HFF-Myc (cell line): ENCODE measurements at regions not wholly inside any gene's neighbourhood (a gene's known extent, or its start where the extent isn't known, plus 50 kb on each side); places are given as distances from the start of the nearest gene placed in this dataset.
"Not testable (repeated sequence)": the region's sequence is repeated elsewhere in the genome, so short reads cannot be mapped to it uniquely, and the experiment has no call there.

Experiments
- DNase-seq: peaks from one replicate; pipeline ENCODE4 v3.0.0-alpha.2; 2011; ENCODE audit warnings: low read depth; ENCODE audit errors: extremely low read depth
- H3K4me3 ChIP-seq: replicated peaks from 2 replicates; pipeline ENCODE4 v1.5.1; 2011; ENCODE audit warnings: low read depth, mild to moderate bottlenecking, control low read depth, low read length
- TF ChIP-seq, protein P1 (sequence below): IDR thresholded peaks from 2 replicates; pipeline ENCODE4 v1.5.1; 2012; ENCODE audit warnings: mild to moderate bottlenecking, low read depth, low read length, control low read depth; ENCODE audit errors: missing control alignments

DNA sequence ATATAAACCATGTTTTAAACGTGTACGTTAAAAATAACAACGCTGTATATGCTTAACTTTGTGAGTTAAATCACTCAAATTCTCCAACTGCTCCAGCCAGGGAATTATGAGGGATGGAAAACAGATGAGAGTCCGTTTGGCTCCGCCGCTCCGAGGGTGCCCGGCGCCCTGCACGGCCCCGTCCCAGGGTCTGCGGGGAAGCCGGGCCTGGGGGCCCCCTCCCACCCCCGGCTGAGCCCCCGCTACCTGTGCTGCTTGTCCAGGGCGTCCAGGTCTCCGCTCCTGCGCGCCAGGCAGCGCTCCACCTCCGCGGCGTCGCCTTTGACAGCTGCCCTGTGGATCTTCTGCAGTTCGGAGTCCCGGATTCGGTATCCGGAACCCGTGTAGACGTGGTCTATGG lies 415.5 kb downstream of the FOXD4L4 start:
- not testable (repeated sequence) for H3K4me3 ChIP-seq, DNase-seq

DNA sequence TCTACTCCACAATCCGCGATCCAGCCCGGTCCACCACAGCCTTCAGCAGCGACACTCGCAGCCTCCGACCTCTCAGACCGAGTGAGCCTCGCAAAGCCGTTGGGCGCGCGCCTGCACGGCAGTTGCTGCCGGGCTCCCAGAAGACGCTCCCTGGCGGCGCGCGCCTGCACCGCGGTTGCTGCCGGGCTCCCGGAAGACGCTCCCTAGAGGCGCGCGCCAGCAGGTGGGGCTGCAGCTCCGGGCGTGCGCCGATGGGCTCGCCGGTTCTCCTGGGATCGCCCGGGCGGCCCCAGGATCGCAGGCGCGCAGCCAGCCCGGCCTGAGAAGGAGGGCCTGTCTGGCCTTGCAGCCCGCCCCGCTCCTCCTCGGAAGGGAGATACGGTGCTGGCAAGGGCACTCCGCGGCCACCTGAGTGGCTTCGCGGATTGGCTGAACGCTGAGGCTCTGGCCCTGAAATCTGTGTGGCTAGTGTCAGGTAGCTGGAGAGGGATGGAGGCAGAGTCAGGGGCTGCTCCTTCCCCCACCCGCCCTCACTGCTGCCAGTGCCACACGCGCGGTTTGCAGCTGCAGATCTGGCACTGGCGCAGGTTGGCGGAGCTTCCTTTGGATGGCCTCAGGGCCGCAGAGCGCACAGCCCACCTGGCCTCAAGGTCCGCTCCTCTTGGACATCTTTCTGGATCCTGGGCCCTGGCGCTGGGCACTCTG lies 416.2 kb downstream of the FOXD4L4 start:
- H3K4me3 ChIP-seq, DNase-seq: not testable (repeated sequence)
- TF ChIP-seq, protein P1, sequence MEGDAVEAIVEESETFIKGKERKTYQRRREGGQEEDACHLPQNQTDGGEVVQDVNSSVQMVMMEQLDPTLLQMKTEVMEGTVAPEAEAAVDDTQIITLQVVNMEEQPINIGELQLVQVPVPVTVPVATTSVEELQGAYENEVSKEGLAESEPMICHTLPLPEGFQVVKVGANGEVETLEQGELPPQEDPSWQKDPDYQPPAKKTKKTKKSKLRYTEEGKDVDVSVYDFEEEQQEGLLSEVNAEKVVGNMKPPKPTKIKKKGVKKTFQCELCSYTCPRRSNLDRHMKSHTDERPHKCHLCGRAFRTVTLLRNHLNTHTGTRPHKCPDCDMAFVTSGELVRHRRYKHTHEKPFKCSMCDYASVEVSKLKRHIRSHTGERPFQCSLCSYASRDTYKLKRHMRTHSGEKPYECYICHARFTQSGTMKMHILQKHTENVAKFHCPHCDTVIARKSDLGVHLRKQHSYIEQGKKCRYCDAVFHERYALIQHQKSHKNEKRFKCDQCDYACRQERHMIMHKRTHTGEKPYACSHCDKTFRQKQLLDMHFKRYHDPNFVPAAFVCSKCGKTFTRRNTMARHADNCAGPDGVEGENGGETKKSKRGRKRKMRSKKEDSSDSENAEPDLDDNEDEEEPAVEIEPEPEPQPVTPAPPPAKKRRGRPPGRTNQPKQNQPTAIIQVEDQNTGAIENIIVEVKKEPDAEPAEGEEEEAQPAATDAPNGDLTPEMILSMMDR, result peak; percentile 15

DNA sequence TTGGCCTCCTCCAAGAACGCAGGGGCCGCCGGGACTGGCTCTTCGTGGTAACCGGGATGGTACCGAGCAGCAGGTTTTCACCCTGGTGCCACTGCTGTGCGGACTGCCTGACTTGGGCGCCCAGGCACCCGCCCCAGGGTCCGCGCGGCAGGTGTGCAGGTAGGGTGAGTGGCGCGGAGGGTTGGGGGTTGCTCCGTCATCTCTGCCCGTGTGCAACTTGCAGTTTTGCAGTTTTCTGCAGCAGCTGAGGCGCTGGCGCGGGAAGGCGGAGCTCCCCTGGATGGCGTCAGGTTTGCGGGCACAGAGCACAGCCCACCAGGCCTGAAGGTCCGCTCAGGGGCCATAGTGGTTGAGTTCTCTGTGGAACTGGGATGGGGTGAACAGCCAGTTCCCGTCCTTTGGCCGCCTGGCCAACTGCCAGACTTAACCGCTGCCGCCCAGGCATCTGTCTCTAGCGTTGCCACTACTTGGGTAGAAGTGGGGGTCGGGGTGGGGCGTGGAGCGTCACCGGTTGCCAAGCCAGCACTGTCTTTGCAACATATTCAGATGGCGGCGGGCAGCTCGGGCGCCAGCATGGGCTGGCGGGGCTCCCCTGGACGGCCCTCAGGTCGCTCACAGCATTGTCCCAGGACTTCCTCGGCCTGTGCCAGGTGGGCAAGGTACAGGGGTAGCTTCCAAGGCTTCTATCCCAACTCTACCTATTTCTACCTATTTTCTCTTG lies 417.2 kb downstream of the FOXD4L4 start:
- H3K4me3 ChIP-seq, result not testable (repeated sequence)

DNA sequence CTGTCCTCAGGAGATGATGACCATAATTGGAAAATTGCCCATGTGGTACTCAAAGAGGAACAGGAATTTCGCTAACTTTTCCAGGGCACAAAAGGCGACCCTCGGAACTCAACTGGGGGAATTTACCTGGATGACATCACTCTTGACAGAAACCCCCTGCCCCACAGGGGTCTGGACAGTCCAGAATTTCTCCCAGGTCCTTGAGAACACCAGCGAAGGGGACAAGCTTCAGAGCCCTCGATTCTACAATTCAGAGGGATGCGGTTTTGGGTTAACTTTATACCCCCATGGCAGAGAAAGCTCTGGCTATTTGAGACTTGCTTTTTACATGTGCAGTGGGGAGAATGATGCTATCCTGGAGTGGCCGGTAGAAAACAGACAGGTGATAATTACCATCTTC lies 445.4 kb downstream of the FOXD4L4 start:
- DNase-seq, H3K4me3 ChIP-seq: not testable (repeated sequence)

More for the DNA sequence above, 417.2 kb downstream of the FOXD4L4 start:
- not testable (repeated sequence) for DNase-seq

DNA sequence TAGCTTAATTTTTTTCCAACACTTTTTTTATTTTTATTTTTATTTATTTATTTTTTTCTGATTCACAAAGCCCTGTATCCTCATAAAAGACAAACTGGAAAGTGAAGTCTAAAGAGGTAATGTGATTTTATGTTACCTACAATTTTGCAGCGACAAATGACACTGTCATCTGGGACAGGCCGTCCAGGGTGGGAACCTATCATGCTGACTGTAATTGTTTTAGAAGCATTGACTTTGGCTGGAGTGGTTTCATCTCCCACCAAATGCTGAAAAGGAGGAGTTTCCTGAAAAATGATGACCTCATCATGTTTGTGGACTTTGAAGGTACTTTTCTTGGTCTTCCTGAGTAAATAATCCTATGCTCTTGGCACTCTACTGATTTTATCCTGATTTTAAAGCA lies 446.7 kb downstream of the FOXD4L4 start:
- not testable (repeated sequence) for DNase-seq, H3K4me3 ChIP-seq

DNA sequence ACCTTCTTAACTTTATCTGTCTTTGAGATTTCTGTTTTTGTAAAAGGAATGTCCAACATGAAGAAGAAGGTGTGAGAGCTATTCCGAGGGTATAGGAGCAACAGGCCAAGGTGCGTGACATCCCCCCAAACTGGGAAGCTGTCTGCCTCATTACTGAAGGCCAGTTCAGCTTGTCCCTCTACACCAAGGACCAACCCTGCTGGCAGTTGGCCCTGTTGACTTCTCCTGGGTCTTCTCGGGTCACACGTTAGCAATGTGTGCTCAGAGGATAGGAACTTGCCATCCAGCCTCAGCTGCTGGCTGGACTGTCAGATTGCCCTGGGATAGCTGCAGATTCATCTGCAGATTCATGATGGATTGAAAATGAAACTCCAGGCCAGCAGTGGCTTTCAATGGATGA lies 460.3 kb downstream of the FOXD4L4 start:
- not testable (repeated sequence) for H3K4me3 ChIP-seq, DNase-seq

DNA sequence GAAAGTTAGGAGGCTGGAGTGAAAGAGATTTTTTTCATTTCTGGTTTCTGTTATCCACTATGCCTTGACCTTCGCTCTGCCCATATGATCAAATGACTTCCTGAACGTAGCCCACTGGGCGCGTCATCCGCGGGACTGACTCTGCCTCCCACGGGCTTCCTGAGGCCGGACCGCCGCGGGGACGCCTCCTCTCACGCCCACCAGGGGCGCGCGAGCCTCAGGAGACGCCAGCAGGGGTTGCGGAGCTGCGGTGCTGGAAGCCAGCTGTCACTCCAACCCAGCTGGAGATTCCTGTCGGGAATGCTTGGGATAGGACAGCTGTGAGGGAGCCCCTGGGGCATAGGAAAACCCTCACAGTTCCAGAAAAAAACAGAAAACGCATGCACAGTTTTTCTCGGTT lies 461.5 kb downstream of the FOXD4L4 start:
- H3K4me3 ChIP-seq, DNase-seq: not testable (repeated sequence)

DNA sequence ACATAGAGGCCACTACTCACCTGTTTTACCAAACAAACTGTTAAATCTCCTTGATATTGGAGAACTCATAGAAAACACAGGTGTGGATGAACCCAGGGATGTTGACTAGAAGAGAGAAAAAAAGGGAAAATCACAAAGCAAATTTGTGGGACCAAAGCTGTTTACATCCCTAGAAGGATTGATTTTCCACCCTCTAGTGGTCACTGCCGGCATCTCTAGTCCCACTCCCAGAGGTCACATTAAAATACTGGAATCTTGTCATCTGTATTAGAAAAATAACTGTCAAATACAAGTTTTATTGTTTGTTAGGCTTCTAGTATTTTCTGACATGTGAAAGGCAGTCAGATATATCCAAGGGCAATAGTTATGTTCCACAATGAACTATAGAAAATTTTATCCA lies 469.7 kb downstream of the FOXD4L4 start:
- H3K4me3 ChIP-seq, DNase-seq: not testable (repeated sequence)

DNA sequence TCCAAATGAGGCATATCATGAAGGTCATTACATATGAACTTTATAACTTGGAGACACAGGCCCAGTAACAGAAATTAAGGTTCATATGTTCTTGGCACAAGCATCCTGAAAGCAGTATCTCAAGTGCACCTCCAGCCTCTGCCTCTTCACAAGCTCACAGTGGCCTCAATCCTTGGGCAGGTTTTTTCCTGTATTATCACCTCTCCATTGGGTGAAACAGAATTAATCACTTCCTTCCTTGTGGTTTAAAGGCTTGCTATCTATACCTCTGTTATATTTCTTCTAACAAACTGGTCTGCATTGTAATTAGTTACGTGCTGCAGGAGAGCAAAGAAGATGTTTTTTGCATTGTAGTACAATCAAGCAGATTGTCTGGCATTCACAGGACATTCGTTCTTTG lies 471.0 kb downstream of the FOXD4L4 start:
- DNase-seq, H3K4me3 ChIP-seq: not testable (repeated sequence)

DNA sequence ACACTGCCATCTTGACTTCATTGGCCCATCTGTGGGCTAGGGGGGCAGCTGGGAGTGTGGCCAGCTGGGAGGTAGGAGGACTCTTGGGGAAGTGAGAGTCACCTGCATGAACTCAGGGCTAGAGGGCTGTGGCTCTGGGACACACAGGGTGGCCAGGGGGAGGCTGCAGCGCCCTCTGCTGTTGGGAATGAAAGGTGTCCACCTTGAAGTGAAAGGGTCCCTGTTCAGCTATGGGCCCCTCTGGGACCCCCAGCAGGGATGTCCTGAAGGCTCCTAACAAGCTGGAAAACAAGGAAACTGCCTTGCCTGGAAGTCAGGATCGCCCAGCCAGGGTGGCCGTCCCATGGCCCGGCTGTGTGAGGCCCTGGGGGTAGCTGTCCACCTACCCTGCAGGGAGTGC lies 507.8 kb downstream of the FOXD4L4 start:
- not testable (repeated sequence) for H3K4me3 ChIP-seq, DNase-seq

DNA sequence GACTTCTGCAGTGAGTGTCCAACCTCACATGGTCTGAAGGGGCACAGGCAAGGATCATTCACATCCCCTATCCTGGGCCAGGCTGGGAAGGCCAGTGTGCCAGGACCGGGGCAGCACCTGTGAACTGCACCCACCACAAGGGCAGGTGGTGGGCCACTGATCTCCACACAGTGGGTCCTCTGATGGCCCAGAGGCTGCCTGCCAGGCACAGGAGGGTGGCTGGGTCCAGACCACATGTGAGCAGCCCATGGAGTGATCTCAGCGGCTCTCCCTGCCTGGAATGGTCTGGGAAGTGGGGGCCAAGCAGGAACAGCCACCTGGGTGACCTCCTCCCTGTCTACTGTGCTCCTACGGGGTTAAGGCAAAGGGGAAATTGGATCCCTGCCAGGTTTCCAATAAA lies 508.5 kb downstream of the FOXD4L4 start:
- DNase-seq, H3K4me3 ChIP-seq: not testable (repeated sequence)

DNA sequence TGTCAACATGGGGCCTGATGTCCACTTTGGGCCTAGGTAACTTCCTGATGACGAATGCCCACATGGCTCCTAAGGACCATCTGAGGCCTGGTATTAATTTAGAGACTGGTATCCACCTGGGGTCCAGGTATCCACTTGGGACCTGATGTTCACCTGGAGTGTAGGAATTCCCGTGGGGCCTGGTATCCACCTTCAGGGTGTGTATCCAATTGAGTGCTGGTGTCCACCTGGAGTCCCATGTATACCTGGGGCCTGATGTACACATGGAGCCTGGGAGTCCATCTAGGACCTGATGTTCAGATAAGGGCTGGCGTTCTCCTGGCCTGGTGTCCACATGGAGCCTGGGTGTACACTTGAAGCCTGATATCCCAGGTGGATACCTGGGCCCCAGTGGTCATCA lies 520.6 kb downstream of the FOXD4L4 start:
- not testable (repeated sequence) for H3K4me3 ChIP-seq, DNase-seq

DNA sequence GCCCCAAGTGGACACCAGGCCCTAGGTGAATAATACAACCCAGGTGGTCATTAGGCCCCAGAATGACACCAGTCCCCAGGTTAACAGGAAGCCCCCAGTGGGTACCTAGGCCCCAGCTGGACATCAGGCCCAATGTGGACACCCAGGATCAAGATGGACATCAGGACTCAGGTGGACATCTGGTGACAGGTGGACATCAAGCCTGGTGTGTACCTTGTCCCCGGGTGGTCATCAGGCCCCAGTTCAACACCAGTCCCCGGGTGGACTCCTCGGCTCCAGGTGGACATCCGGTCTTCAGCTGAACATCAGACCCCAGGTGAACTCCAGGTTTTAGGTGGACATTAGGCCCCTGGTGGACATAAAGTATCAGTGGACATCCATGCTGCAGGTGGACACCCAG lies 524.6 kb downstream of the FOXD4L4 start:
- not testable (repeated sequence) for DNase-seq, H3K4me3 ChIP-seq

DNA sequence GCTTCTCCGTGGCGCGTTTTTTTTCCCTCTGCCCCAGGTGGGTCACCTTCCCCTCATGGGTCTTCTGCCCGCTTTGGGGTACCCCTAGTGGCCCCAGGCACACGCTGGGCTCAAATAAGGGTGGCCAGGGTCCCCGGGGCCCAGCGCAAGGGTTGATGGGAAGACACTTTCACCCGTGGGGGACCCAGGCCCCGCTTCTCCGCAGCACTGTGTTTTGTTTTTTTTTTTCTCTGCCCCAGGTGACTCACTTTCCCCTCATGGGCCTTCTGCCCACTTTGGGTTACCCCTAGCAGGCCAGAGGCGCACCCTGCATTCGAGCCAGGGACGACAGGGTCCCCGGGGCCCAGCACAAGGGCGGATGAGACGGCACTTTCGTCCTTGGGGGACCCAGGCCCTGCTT lies 526.7 kb downstream of the FOXD4L4 start:
- DNase-seq, H3K4me3 ChIP-seq: not testable (repeated sequence)

DNA sequence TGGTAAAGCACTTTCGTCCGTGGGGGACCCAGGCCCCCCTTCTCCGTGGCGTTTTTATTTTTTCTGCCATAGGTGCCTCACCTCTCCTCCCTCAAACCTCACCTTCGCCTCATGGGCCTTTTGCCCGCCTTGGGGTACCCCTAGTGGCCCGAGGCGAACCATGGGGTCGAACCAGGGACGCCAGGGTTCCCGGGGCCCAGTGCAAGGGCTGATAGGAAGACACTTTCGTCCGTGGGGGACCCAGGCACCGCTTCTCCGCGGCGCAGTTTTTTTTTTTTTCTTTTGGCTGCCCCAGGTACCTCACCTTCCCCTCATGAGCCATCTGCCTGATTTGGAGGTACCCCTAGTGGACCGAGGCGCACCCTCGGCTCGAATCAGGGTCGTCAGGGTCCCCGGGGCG lies 527.8 kb downstream of the FOXD4L4 start:
- not testable (repeated sequence) for DNase-seq, H3K4me3 ChIP-seq

DNA sequence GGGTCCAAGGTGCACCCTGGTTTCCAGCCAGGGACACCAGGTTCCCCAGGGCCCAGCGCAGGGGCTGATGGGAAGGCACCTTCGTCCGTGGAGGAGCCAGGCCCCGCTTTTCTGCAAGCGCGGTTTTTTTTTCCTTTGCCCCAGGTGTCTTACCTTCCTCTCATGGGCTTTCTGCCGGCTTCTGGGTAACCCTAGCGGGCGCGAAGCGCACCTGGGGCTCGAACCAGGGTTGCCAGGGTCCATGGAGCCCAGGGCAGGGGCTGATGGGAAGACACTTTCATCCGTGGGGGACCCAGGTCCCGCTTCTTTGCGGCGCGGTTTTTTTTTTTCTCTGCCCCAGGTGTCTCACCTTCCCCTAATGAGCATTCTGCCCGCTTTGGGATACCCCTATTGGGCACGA lies 529.3 kb downstream of the FOXD4L4 start:
- DNase-seq, H3K4me3 ChIP-seq: not testable (repeated sequence)

DNA sequence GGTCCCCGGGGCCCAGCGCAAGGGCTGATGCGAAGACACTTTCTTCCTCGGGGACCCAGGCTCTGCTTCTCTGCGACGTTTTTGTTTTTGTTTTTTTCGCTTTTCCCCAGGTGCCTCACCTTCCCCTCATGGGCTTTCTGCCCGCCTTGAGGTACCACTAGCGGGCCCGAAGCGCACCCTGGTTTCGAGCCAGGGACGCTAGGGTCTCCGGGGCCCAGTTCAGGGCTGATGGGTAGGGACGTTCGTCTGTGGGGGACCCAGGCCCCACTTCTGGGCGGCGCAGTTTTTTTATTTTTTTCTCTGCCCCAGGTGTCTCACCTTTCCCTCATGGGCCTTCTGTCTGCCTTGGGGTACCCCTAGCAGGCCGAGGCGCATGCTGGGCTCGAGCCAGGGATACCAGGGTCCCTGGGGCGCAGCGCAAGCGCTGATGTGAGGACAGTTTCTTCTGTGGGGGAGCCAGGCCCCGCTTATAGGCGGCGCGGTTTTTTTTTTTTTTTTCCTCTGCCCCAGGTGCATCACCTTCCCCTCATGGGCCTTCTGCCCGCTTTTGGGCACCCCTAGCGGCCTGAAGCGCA lies 530.0 kb downstream of the FOXD4L4 start:
- not testable (repeated sequence) for H3K4me3 ChIP-seq, DNase-seq

DNA sequence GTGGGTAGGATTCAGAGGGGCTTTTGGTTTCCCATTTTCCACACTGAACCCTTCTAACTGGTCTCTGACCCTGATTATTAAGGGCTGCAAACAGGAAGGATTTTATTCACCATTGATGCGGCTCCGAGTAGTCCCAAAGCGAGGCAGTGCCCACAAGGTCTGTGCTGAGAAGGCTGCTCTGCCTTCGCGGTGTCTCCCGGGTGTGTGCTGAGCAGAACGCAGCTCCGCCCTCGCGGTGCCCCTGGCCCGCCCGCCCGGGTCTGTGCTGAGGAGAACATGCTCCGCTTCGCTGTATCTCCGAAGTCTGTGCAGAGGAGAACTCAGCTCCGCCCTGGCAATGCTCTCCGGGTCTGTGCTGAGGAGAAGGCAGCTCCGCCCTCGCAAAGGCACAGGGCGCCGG lies 530.7 kb downstream of the FOXD4L4 start:
- DNase-seq, H3K4me3 ChIP-seq: not testable (repeated sequence)
